Astrocyte (in vitro differentiated cells and primary cell): ENCODE measurements at regions not wholly inside any gene's neighbourhood (a gene's known extent, or its start where the extent isn't known, plus 50 kb on each side); places are given as distances from the start of the nearest gene placed in this dataset.

Source experiments
- EZH2 ChIP-seq: IDR thresholded peaks from 2 replicates; pipeline ENCODE4 v1.6.1; 2012; ENCODE audit warnings: mild to moderate bottlenecking, low read length, inconsistent platforms; ENCODE audit not compliant: insufficient read depth
- TF ChIP-seq, protein P1 (sequence below): IDR thresholded peaks from 2 replicates; pipeline ENCODE4 v1.5.1; 2011; ENCODE audit warnings: low read depth, mild to moderate bottlenecking, inconsistent platforms, low read length, moderate library complexity; ENCODE audit not compliant: insufficient read depth

DNA sequence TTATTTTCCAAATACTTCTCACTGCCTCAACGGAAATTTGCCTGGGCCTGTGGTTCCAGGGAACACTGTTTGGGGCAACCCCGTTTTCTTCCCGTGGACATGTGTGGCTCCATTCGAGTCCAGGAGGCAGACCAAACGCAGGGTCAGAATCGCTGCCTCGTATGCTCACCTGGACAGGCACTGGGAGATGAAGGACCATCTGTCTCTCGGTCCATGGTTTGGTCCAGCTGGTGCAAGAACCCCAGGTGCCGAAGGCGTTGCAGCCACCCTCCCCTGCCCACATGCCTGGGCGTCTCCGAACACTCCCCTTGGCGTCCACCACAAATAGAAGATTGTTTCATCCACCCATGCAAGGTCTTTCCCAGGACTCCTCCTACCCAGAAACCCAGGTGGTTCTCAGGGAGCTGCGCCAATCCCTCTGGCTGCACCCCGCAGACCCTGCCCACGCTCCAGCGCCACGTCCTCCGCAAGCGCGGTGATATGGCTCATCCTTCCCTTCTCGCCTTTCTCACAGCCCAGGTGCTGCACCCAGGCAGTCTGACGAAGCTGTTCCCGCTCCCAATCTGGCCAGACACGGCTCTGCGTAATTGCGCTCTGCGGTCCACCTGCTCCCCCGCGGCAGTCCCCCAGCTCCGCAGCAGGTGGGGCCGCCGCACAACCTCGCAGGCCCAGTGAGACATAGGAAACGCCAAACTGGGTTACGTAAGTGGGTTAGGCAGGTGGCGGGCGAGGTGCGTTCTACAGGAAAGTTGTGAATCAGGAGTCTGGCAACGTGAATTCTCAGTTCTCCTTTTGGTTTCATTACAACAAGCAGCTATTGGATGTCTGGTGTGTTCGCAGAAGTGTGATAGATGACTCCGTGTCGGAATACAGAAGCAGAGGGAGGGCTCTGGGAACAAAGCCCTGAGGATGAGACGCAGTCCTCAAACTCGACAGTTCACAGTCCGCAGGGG is 146.2 kb upstream of the ECI2 start:
- peak; percentile 47 for TF ChIP-seq EZH2
- TF ChIP-seq, protein P1, sequence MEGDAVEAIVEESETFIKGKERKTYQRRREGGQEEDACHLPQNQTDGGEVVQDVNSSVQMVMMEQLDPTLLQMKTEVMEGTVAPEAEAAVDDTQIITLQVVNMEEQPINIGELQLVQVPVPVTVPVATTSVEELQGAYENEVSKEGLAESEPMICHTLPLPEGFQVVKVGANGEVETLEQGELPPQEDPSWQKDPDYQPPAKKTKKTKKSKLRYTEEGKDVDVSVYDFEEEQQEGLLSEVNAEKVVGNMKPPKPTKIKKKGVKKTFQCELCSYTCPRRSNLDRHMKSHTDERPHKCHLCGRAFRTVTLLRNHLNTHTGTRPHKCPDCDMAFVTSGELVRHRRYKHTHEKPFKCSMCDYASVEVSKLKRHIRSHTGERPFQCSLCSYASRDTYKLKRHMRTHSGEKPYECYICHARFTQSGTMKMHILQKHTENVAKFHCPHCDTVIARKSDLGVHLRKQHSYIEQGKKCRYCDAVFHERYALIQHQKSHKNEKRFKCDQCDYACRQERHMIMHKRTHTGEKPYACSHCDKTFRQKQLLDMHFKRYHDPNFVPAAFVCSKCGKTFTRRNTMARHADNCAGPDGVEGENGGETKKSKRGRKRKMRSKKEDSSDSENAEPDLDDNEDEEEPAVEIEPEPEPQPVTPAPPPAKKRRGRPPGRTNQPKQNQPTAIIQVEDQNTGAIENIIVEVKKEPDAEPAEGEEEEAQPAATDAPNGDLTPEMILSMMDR = no peak
